ENCODE measurements at regions not wholly inside any gene's neighbourhood (a gene's known extent, or its start where the extent isn't known, plus 50 kb on each side); places are given as distances from the start of the nearest gene placed in this dataset.

GRCh38 chr15:96223939-96224338 lies 106.6 kb upstream of the NR2F2 start:
- no peak for DNase-seq (ENCODE audit: low read depth)

- no peak for DNase-seq (ENCODE audit: low read depth)
Observed at GRCh38 chr15:96225642-96226259, 104.7 kb upstream of the NR2F2 start.

GRCh38 chr15:96230526-96231181 lies 99.8 kb upstream of the NR2F2 start:
- DNase-seq (ENCODE audit: low read depth), result no peak

DNA sequence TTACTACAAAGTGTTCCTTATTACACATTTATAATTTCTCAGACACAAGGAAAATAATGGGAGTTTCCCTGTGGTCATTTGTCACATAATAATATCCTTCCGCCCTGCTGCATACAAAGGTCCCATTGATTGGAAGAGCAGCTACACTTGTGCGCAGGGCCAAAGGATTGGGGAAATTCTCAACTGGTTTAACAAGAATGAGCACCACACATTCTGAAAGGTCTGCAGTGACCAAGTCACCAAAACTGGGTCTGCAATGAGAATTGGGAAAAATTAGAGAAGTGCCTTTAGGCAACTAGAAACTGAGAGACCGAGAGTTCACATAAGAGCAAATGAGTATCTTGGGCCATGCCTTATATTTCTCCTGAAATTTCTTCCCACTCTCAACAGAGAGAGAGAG lies 98.2 kb upstream of the NR2F2 start:
- no peak for DNase-seq (ENCODE audit: low read depth)

DNA sequence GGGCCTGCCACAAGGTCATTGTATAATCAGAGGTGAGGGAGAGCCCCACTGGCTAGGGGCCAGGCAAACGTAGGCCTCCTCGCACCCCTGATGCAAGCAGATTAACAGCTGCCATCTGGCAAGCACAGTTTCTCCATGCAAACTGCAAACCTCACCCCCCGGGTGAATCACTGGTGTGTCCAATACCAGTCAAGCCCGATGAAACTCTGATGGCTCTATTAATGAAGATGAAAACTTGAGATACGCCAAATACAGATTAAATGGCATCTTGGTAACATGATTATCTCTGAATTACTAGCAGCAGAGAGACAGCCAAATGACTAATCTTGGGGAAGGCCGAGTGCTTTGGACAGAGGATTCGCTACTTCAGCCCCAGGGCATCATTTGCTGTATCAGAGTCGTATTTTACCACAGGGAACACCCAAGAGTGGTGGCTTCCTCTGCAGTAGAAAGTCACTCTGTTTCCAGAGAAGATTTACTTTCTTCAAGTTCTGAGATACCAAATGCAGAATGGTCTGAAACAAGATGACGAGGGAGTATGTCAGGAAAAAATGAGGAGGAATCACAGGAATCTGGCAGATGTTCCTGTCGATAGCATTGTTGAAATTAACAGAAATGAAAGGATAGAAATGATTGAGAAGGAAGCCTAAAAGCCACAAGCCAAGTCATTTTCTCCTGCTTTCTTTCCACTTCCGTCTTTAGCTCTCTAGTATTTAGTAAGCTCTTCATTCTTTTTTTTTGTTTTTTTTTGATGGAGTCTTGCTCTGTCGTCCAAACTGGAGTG lies 96.2 kb upstream of the NR2F2 start:
- DNase-seq (ENCODE audit: low read depth), result peak; percentile 41

- DNase-seq (ENCODE audit: low read depth), result no peak
Observed at GRCh38 chr15:96237002-96237401, 93.5 kb upstream of the NR2F2 start.

DNA sequence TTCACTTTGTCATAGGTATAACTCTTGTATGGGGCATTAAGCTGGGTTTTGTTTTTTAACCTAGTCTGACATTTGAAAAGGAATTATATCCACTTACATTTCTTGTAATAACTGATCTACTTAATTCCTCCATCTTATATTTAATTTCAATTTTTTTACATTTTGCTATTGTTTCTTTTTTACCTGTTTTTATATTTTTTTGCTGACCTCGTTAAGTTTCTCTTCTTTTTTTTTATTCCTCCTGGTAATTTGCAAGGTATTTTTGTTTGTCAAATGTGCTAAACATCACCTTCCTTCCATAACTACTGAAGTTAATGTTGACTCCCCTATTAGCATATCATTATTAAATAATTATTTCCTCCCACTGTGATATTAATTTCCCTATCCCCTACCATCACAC lies 87.7 kb upstream of the NR2F2 start:
- no peak for DNase-seq (ENCODE audit: low read depth)

DNA sequence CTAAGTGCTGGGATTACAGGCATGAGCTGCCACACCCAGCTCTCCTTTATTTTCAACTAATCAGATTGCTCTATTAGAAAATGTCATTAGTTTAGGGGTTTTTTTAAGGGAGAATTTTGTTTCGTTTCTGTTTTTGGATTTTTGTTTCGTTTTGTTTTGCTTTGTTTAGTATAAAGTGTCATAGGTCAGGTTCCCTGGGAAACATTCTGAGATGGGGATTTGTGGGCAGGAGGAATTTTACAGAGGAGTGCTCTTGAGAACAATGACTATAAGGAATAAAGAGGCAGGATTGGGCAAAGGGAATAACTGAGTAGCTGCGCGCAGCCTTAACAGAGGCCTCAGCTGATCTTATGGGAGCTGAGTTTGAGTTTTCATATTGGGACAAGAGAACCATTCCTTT lies 86.8 kb upstream of the NR2F2 start:
- peak; percentile 48 for DNase-seq (ENCODE audit: low read depth)

DNA sequence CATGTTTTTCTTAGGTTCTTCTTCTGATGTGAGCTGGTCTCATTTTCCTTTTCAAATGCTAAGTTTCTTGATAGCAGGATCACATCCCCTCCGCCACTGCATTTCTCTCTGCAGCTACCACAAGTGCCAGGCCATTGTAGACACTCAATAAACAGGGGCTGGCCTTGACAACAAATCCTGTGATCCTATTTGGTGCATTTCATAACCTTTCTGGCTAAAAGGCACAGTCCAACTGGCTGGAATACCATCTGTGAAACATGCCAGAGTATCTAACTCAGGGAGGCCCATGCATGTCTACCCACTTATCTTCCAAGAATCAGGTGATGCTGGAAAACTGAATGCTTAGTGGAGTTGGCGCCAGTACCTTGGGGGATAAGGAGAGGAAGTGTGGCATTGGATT lies 85.2 kb upstream of the NR2F2 start:
- DNase-seq (ENCODE audit: low read depth), result no peak

- no peak for DNase-seq (ENCODE audit: low read depth)
Observed at GRCh38 chr15:96246057-96246456, 84.4 kb upstream of the NR2F2 start.

GRCh38 chr15:96247621-96248305 lies 82.7 kb upstream of the NR2F2 start:
- no peak for DNase-seq (ENCODE audit: low read depth)

DNA sequence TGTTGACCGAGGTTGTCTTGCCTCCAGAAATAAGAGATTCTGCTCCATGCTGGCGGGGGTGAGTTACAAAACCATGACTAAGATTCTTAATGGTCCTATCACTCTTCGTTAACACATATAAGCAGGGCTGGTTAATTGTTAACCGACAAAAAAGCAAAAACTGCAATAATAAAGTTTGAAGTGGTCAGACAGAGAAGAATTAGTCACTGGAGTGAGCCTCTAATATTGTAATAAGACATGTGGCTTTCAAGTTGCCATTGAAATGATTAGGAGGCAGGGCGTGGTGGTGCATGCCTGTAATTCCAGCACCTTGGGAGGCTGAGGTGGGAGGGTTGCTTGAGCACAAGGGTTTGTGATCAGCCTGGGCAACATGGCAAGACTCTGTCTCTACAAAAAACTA lies 78.4 kb upstream of the NR2F2 start:
- no peak for DNase-seq (ENCODE audit: low read depth)

DNA sequence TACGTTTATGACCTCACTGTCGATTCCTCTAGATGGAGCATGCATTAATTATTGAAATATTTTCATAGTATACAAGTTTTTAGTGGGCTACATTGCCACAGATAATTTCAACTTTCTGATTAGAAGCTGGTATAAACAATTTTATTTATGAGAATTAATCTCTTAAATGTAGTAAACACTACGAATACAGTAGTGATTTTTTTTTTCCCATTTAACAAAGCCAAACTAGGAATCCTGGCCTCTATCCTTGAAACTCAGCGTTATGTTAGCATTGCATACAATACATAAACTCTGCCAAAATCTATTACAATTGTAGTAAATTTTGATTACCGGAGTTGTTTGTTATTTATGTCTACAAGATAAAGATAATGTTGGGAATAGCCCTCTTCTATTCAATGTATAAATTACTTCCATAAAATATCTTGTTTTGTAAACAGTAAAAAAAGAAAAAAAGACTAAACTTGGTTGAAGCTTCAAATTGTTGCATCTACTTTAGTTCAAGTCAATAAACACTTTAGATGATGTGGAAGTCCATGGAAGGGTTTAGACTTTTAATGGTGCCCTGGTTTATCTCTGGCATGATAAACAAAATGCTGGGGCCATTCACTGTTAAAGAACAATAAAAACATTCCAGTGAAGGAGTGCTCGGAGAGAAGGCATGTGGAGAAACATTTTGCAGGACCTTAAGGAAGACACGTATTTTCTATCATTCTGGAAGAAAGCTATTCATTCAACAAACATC lies 77.3 kb upstream of the NR2F2 start:
- no peak for DNase-seq (ENCODE audit: low read depth)

GRCh38 chr15:96254173-96254572 lies 76.3 kb upstream of the NR2F2 start:
- DNase-seq (ENCODE audit: low read depth), result no peak

GRCh38 chr15:96255599-96255998 lies 74.9 kb upstream of the NR2F2 start:
- DNase-seq (ENCODE audit: low read depth), result no peak

DNA sequence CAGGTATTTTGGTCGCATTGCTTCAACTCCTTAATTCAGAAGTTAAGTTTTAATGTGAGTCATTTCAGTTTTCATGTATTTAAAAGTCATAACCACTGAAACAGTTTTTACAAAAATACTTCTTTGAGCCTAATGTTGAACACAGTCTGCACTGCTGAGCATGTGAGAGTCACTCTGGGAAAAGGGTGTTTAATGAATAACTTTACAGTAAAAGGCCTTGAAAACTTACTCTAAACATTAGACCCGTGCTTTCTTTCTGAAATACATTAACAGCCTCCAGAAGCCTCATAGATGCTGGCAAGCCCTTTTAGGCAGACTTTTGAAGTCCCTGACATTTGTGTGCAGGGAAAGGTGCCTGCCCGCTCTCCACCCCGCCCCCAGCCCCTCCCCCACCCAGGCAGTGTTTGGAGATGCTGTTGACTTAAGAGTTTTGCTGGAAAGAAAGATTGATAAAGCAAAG lies 68.9 kb upstream of the NR2F2 start:
- no peak for DNase-seq (ENCODE audit: low read depth)

DNA sequence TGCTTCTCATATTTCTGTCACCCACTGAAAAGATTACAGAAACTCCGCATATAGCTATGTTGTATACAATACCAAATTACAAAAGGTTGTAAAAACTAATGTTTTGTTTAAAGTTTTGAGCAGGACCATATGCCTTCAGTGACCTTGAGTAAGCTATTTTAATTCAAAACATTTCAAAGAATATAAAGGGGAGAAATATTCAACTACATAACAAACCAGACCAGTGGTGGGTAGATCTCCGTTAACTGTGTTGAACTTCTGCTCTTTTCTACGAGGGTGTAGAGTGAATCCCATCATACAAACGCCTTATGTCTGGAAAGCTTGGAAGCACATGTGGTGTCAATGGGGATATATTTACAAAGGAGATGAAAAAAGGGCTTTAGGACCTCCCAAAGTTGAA lies 68.4 kb upstream of the NR2F2 start:
- DNase-seq (ENCODE audit: low read depth), result no peak

GRCh38 chr15:96262549-96263489 lies 67.7 kb upstream of the NR2F2 start:
- DNase-seq (ENCODE audit: low read depth), result no peak

GRCh38 chr15:96264351-96264798 lies 66.1 kb upstream of the NR2F2 start:
- DNase-seq (ENCODE audit: low read depth), result peak; percentile 30

Measured in myocyte (in vitro differentiated cells).